ENCODE measurements at regions not wholly inside any gene's neighbourhood (a gene's known extent, or its start where the extent isn't known, plus 50 kb on each side); places are given as distances from the start of the nearest gene placed in this dataset.

DNA sequence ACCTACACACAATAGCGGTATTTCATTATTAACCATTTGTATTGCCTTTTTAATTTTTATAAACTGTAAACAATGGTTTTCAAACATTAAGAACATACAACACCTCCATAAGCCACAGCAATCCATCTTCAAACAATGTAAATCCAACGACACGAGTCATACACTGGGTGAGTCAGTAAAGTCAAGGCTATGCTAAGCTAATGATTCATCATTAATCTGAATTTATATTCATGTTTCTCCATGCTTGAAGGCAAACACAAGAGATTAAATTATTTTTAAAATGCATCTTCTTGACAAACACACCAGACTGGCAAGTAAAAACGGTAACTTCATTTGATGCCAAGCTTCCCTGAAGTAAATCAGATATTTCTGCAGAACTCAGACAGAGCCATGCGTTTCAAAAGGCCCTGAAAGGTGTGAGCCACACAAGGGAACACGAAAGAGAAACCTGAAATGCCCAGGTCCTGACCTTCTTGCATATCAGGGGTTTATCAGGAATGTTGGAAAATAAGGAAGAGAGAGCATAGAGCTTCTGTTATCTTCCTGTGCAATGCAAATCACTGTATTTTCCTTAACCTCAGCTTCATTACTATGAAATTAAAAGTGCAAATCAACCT is 162.5 kb downstream of the ALDH8A1 start:
- peaks cover 0 to 10% (median 0%) of the 10 kb centered on the region in 4 donors for H3K27me3 ChIP-seq
- no peak overlapping the region for H3K4me3 ChIP-seq
- H3K36me3 ChIP-seq = no peaks in the 10 kb centered on the region
- TF ChIP-seq, protein P1, sequence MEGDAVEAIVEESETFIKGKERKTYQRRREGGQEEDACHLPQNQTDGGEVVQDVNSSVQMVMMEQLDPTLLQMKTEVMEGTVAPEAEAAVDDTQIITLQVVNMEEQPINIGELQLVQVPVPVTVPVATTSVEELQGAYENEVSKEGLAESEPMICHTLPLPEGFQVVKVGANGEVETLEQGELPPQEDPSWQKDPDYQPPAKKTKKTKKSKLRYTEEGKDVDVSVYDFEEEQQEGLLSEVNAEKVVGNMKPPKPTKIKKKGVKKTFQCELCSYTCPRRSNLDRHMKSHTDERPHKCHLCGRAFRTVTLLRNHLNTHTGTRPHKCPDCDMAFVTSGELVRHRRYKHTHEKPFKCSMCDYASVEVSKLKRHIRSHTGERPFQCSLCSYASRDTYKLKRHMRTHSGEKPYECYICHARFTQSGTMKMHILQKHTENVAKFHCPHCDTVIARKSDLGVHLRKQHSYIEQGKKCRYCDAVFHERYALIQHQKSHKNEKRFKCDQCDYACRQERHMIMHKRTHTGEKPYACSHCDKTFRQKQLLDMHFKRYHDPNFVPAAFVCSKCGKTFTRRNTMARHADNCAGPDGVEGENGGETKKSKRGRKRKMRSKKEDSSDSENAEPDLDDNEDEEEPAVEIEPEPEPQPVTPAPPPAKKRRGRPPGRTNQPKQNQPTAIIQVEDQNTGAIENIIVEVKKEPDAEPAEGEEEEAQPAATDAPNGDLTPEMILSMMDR (IDR thresholded peaks at IDR 0.05) = no peak
- TF ChIP-seq POLR2A (IDR thresholded peaks at IDR 0.05; ENCODE audit: low read depth) (no peak), POLR2AphosphoS5 (IDR thresholded peaks at IDR 0.05) (no peak), EP300 (IDR thresholded peaks at IDR 0.05) (no peak)
- intact Hi-C loops (cut with DNase I) = no loop called here
- no peak overlapping the region for H3K27ac ChIP-seq (replicated peaks in 1 of 4)
- peaks cover 0 to 25% (median 20%) of the 10 kb centered on the region in 4 donors for H3K9me3 ChIP-seq
- DNase-seq (ENCODE audit: extremely low spot score) = no peak
- H3K4me1 ChIP-seq = no peaks in the 10 kb centered on the region
- WGBS = 78% methylated on average over 6 of the region's 6 CpGs

DNA sequence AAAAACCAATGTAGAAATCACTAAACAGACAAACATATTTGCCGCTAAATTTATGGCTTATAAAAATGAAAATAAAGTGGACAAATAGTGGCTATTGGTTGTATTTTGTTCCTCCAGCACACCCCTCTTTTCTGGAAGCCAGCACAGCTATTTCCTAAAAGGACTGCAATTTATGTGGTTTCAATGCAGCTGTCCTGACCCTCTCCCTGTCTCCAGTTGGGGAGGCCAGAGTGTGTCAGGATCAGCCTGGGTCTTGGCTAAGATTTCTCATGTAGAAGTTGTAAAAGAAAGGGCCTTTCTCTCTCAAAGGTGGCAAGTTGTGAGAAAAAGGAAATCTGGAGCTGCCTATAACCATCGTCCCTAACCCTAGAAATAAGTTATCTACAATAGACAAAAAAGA is 165.6 kb downstream of the ALDH8A1 start:
- Histone ChIP-seq H3K27me3 (peaks cover 0 to 4% (median 0%) of the 10 kb centered on the region in 4 donors), H3K9me3 (peaks cover 0 to 6% (median 4%) of the 10 kb centered on the region in 4 donors), H3K36me3 (no peaks in the 10 kb centered on the region), H3K27ac (replicated peaks in 1 of 4) (no peak overlapping the region), H3K4me3 (no peak overlapping the region), H3K4me1 (no peaks in the 10 kb centered on the region)
- no peak for TF ChIP-seq POLR2A (IDR thresholded peaks at IDR 0.05; ENCODE audit: low read depth)
- TF ChIP-seq, protein P1 (IDR thresholded peaks at IDR 0.05) = no peak
- TF ChIP-seq POLR2AphosphoS5 (IDR thresholded peaks at IDR 0.05) = no peak
- no peak for TF ChIP-seq EP300 (IDR thresholded peaks at IDR 0.05)
- intact Hi-C loops (cut with DNase I) = no loop called here
- WGBS = 83% methylated on average over 2 of the region's 2 CpGs
- no peak for DNase-seq (ENCODE audit: extremely low spot score)

DNA sequence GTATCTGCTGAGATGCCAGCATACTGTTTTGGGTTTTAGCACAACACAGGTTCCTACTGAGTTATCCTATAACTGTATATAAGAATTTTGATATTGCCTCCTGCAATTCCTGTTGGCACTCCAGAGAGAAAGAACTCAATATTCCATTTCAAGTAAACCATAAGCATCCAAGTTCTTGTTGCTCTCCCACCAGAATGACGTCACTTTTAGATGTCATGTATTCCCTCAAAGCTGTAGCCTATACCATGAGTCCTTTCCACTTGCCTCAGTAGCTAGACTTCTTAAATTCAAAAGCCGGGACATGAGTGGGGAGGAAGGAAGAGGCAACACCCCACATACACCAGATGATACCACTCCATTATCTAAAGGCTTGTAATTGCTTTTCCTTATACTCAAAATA is 171.5 kb downstream of the ALDH8A1 start:
- Histone ChIP-seq H3K4me3 (no peak overlapping the region), H3K27ac (replicated peaks in 1 of 4) (no peak overlapping the region), H3K36me3 (no peaks in the 10 kb centered on the region), H3K27me3 (no peaks in the 10 kb centered on the region), H3K4me1 (no peaks in the 10 kb centered on the region), H3K9me3 (peaks cover 0 to 27% (median 15%) of the 10 kb centered on the region in 4 donors)
- DNase-seq (ENCODE audit: extremely low spot score) = no peak
- TF ChIP-seq POLR2A (IDR thresholded peaks at IDR 0.05; ENCODE audit: low read depth) = no peak
- TF ChIP-seq EP300 (IDR thresholded peaks at IDR 0.05) = no peak
- no peak for TF ChIP-seq POLR2AphosphoS5 (IDR thresholded peaks at IDR 0.05)
- TF ChIP-seq, protein P1 (IDR thresholded peaks at IDR 0.05) = no peak
- 87% methylated on average over 2 of the region's 2 CpGs for WGBS
- intact Hi-C loops (cut with DNase I) = no loop called here

DNA sequence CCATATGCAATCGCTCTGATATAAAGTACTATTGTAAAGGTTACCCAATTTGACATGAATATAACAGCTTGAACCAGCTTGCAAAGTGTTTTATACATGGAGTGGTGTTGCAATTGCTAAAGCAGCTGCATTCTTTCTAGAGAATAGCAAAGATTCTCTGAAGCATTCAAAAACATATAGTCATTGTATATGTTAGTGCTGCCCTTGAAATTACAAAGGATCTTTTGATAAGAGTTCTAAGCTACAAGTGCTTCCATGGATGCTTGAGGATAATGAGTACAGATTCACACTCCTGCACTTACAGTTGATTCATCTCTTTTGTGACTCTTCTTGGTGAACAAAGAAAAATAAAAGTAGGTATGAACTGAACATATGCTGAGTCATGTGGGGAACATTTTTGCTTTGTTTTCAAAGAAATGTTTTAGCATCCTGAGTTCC is 175.7 kb downstream of the ALDH8A1 start:
- intact Hi-C loops (cut with DNase I) = no loop called here
- Histone ChIP-seq H3K36me3 (no peaks in the 10 kb centered on the region), H3K27ac (replicated peaks in 1 of 4) (no peak overlapping the region), H3K4me1 (no peaks in the 10 kb centered on the region), H3K27me3 (peaks cover 0 to 3% (median 0%) of the 10 kb centered on the region in 4 donors), H3K9me3 (peaks cover 0 to 20% (median 10%) of the 10 kb centered on the region in 4 donors), H3K4me3 (no peak overlapping the region)
- DNase-seq (ENCODE audit: extremely low spot score) = no peak
- no peak for TF ChIP-seq POLR2AphosphoS5 (IDR thresholded peaks at IDR 0.05)
- no peak for TF ChIP-seq POLR2A (IDR thresholded peaks at IDR 0.05; ENCODE audit: low read depth)
- no peak for TF ChIP-seq EP300 (IDR thresholded peaks at IDR 0.05)
- TF ChIP-seq, protein P1 (IDR thresholded peaks at IDR 0.05) = no peak
- WGBS = 62% methylated on average over 1 of the region's 1 CpG

All from esophagus muscularis mucosa (tissue), 4 donors.